BLaER1 treated with 17β-estradiol and CSF1 and Interleukin-3, amounts not matched to agents 10 nM and 100 nM (cell line): ENCODE measurements at regions not wholly inside any gene's neighbourhood (a gene's known extent, or its start where the extent isn't known, plus 50 kb on each side); places are given as distances from the start of the nearest gene placed in this dataset.
A peak's percentile ranks its signal among the peaks of the same experiment; 100 is the strongest.

Source experiments
- H3K27ac ChIP-seq, 11 experiments: shearing (Covaris generic); formaldehyde crosslinking; 2 replicates each; pipeline ENCODE4 v1.8.1; 2022
- H3K27me3 ChIP-seq, 11 experiments: shearing (Covaris generic); formaldehyde crosslinking; 2 replicates each; pipeline ENCODE4 v1.8.1; 2022
- H3K36me3 ChIP-seq, 11 experiments: shearing (Covaris generic); formaldehyde crosslinking; 2 replicates each; pipeline ENCODE4 v1.8.1; 2022
- H3K4me1 ChIP-seq, 10 experiments: shearing (Covaris generic); formaldehyde crosslinking; 2 replicates each; pipeline ENCODE4 v1.8.1; 2022
- H3K4me2 ChIP-seq, 11 experiments: shearing (Covaris generic); formaldehyde crosslinking; 2 replicates each; pipeline ENCODE4 v1.8.1; 2022
- H3K4me3 ChIP-seq, 10 experiments: shearing (Covaris generic); formaldehyde crosslinking; 2 replicates each; pipeline ENCODE4 v1.8.1; 2022
- H3K9ac ChIP-seq, 11 experiments: shearing (Covaris generic); formaldehyde crosslinking; 2 replicates each; pipeline ENCODE4 v1.8.1; 2022
- H3K9me3 ChIP-seq, 11 experiments: shearing (Covaris generic); formaldehyde crosslinking; replicated peaks in 1 of 11; 2 replicates each; pipeline ENCODE4 v1.8.1; 2022
- H4K20me1 ChIP-seq, 11 experiments: shearing (Covaris generic); formaldehyde crosslinking; 2 replicates each; pipeline ENCODE4 v1.8.1; 2022
- Cebpa-rat ChIP-seq, 11 experiments: shearing (Covaris generic); IDR thresholded peaks; 2 replicates each; pipeline ENCODE4 v1.8.1; 2022

DNA sequence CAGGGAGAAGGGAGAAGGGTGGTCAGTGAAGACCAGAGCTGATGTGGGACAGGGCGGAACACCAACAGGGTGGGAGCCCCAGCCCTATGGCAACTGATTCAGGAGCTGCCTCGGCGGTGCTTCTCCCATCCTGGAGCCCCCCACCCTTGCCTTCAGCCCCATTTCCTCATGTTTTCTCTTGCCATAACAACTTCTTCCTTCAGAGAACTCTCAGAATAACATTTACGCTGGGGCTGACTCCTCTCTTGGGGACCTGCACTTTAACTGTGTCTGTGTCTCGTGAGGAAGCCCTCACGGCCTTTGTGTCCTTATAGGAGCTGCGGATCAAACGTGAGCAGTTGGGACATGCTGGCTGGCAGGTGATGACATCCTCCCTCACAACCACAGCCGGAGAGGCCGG, 116.4 kb upstream of the SNTG2 start:
- no peak for TF ChIP-seq Cebpa-rat (IDR thresholded peaks at IDR 0.05)
- 0 out of 22 replicates have a peak, but pooled peaks cover 0 to 5% (median 0%) of the 10 kb centered on the region in 11 experiments for H3K9me3 ChIP-seq
- H3K4me2 ChIP-seq, result no peak overlapping the region
- no peaks in the 10 kb centered on the region for H3K27me3 ChIP-seq
- no peak overlapping the region for H3K27ac ChIP-seq
- H3K4me3 ChIP-seq, result no peak overlapping the region
- no peak overlapping the region for H3K9ac ChIP-seq
- no peaks in the 10 kb centered on the region for H3K36me3 ChIP-seq
- H4K20me1 ChIP-seq, result no peaks in the 10 kb centered on the region
- peaks cover 0 to 49% (median 11%) of the 10 kb centered on the region in 10 experiments; a peak in 10 of 20 replicates for H3K4me1 ChIP-seq

DNA sequence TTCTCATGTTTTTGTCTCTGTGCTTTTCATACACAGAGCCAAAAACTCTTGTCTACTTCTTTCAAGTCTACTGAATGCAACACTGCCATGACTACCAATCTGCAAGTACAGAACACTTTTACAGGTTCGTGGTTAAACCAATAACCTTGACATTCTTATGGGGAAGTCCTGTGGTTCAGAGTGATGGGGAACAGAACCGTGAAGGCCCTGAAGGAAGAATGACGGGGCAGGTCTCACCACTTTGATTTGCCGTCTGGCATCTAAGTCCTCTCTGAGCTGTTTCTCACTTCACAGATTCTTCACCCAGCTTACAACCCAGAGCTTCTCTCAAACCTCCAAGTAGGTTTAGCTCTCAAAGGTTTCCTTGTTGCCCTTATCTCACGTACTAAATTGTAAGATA, 117.5 kb upstream of the SNTG2 start:
- Histone ChIP-seq H3K36me3 (no peaks in the 10 kb centered on the region), H3K9me3 (no peaks in the 10 kb centered on the region), H4K20me1 (no peaks in the 10 kb centered on the region), H3K27ac (no peak overlapping the region), H3K27me3 (no peaks in the 10 kb centered on the region), H3K4me2 (peak overlapping the region in 4 of 11 experiments; percentile 10 to 57 (median 26); a peak in 4 of 22 replicates), H3K4me3 (no peak overlapping the region), H3K9ac (no peak overlapping the region), H3K4me1 (peaks cover 0 to 46% (median 10%) of the 10 kb centered on the region in 10 experiments; a peak in 10 of 20 replicates)
- TF ChIP-seq Cebpa-rat (IDR thresholded peaks at IDR 0.05), result no peak

DNA sequence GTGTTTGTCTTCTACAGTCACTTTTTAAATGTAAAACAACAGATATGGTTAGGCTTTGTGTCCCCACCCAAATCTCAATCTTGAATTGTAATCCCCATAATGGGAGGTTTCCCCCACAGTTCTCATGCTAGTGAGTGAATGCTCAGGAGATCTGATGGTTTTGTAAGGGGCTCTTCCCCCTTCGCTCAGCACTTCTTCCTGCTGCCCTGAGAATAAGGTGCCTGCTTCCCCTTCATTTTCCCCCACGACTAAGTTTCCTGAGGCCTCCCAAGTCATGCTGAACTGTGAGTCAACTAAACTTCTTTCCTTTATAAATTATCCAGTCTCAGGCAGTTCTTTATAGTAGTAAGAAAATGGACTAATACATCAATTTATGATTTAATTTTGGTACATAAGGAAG, 118.0 kb upstream of the SNTG2 start:
- no peaks in the 10 kb centered on the region for H4K20me1 ChIP-seq
- H3K4me1 ChIP-seq, result peaks cover 0 to 46% (median 10%) of the 10 kb centered on the region in 10 experiments; a peak in 10 of 20 replicates
- H3K9ac ChIP-seq, result no peak overlapping the region
- H3K9me3 ChIP-seq, result no peaks in the 10 kb centered on the region
- H3K27me3 ChIP-seq, result no peaks in the 10 kb centered on the region
- TF ChIP-seq Cebpa-rat (IDR thresholded peaks at IDR 0.05), result no peak
- peak overlapping the region in 4 of 11 experiments; percentile 2 to 57 (median 25); a peak in 3 of 22 replicates for H3K4me2 ChIP-seq
- no peak overlapping the region for H3K4me3 ChIP-seq
- no peaks in the 10 kb centered on the region for H3K36me3 ChIP-seq
- no peak overlapping the region for H3K27ac ChIP-seq

DNA sequence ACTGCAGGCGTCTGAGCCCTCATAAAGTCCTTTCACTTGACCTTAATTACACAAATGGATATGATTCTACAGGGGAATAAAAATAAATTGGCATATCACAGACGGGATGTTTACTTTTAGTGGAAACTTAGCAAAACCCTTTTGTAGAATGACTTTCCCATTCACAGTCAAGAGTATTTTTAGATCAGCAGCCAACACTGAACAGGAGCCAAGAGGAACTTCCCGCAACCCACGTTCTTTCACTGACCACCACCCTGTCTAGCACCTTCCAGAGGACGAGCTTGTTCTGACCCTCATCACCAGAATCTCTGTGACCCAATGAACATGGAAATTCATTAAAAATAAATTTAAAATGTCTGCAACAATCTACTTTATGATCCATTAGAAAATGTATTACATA, 119.0 kb upstream of the SNTG2 start:
- Histone ChIP-seq H3K4me3 (no peak overlapping the region), H3K27ac (no peak overlapping the region), H3K4me1 (peaks cover 0 to 46% (median 10%) of the 10 kb centered on the region in 10 experiments; a peak in 10 of 20 replicates), H3K27me3 (no peaks in the 10 kb centered on the region), H3K9me3 (no peaks in the 10 kb centered on the region), H3K4me2 (peak overlapping the region in 5 of 11 experiments; percentile 27 to 71 (median 57); a peak in 7 of 22 replicates), H3K36me3 (no peaks in the 10 kb centered on the region), H3K9ac (no peak overlapping the region), H4K20me1 (no peaks in the 10 kb centered on the region)
- TF ChIP-seq Cebpa-rat (IDR thresholded peaks at IDR 0.05), result no peak

DNA sequence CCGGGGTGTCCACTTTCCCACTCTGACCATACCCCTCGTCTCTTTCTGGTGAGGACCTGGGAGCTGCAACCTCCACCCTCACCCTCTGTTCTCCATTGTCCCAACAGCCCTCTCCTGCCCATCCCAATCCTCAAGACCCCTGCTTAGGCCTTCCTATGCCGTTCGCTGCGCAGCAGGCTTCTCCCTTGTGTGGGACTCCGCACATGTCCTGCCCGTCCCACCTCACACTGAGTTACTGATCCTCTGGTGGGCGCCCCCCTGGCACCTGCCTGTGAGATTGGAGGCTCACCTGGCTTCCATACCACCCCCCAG, 119.5 kb upstream of the SNTG2 start:
- H3K27me3 ChIP-seq, result no peaks in the 10 kb centered on the region

DNA sequence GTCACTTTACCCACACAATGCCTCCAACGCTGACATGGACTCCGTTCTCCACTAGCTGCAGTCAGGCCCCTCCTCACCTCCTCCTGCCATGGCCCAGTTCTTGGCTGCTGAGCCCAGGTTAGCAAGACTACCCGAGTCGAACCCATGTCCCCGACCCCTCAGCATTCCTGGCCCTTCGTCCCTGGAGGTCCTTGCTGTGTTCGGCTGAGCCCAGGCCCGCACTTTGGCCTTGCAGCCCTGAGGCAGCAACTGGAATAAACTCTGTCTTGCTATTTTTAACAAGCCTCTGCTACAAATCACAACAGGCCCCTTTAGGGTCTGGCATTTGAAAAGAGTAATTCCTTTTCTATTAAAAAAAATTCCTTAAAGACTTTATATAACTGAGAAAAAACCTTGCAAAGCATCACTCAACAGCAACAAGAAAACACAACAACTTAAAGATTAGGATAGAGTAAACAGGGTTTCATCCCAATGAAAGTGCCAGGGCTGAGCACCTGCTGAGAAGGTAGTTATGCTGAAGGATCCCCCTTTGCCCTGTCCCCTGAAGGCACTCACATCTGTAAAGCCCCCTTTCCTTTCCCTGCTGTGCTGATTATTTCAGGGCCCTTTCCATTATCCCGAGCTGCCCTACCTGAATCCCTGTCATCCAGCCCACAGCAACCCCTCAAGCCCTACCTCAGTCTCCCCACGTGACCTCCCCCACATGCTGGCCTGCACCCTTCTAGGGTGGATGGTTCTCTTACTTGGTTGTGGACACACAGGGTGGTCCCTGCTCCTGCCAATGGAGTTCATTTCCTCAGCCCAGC, 120.0 kb upstream of the SNTG2 start:
- Histone ChIP-seq H4K20me1 (no peaks in the 10 kb centered on the region), H3K36me3 (no peaks in the 10 kb centered on the region), H3K27me3 (no peaks in the 10 kb centered on the region), H3K4me1 (peaks cover 0 to 46% (median 10%) of the 10 kb centered on the region in 10 experiments; a peak in 10 of 20 replicates), H3K4me3 (no peak overlapping the region), H3K4me2 (peak overlapping the region in 5 of 11 experiments; percentile 57 to 73 (median 65); a peak in 10 of 22 replicates), H3K27ac (no peak overlapping the region), H3K9ac (no peak overlapping the region), H3K9me3 (no peaks in the 10 kb centered on the region)
- no peak for TF ChIP-seq Cebpa-rat (IDR thresholded peaks at IDR 0.05)

More for the DNA sequence above, 119.5 kb upstream of the SNTG2 start:
- Histone ChIP-seq H3K36me3 (no peaks in the 10 kb centered on the region), H4K20me1 (no peaks in the 10 kb centered on the region), H3K9me3 (no peaks in the 10 kb centered on the region), H3K4me2 (peak overlapping the region in 5 of 11 experiments; percentile 27 to 71 (median 57); a peak in 7 of 22 replicates), H3K4me3 (no peak overlapping the region), H3K9ac (no peak overlapping the region), H3K27ac (no peak overlapping the region), H3K4me1 (peaks cover 0 to 46% (median 10%) of the 10 kb centered on the region in 10 experiments; a peak in 10 of 20 replicates)
- TF ChIP-seq Cebpa-rat (IDR thresholded peaks at IDR 0.05), result no peak

DNA sequence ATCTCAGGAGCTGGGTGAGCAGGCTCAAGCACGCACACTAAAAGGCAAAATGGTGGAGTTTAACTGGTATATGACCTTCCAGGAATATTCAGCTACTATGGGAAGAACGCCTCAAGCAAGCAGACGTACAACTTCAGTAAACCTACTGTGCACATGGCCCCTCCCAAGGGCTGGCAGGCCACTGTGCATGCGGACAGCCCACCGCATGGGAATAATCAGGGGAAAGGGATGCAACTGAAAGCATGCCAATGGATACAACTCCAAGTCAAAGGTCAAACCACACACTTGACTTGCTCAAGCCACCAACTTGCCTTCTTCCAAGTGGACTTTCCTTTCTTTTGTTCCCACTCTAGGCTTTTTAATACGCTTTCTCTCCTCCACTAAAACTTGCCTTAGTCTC, 121.6 kb upstream of the SNTG2 start:
- Histone ChIP-seq H3K27me3 (no peaks in the 10 kb centered on the region), H3K9me3 (no peaks in the 10 kb centered on the region), H3K27ac (no peak overlapping the region), H3K9ac (no peak overlapping the region), H3K36me3 (no peaks in the 10 kb centered on the region), H3K4me2 (peak overlapping the region in 5 of 11 experiments; percentile 57 to 73 (median 65); a peak in 7 of 22 replicates), H3K4me1 (peaks cover 0 to 46% (median 10%) of the 10 kb centered on the region in 10 experiments; a peak in 10 of 20 replicates), H4K20me1 (no peaks in the 10 kb centered on the region), H3K4me3 (no peak overlapping the region)
- TF ChIP-seq Cebpa-rat (IDR thresholded peaks at IDR 0.05), result no peak

DNA sequence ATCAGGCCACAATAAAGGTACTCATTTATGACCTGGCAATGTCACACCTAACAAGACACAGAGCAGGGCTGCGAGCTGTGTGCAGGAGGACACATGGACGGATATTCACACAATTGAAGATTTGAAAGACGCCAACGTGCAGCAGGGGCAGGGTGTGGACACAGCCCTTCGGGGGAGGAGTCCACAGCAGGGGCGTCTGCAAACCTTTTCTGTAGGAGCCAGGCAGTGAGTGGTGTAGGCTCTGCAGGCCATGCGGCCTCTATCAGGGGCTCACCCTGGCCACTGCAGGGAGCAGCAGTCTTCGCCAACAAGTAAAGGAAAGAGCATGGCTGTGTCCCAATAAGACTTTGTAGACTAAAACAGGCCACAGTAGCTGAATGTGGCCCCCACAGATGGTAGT, 125.7 kb upstream of the SNTG2 start:
- H3K27me3 ChIP-seq, result no peaks in the 10 kb centered on the region
- no peaks in the 10 kb centered on the region for H3K9me3 ChIP-seq
- no peak overlapping the region for H3K27ac ChIP-seq
- no peaks in the 10 kb centered on the region for H4K20me1 ChIP-seq
- TF ChIP-seq Cebpa-rat (IDR thresholded peaks at IDR 0.05), result no peak
- no peak overlapping the region for H3K9ac ChIP-seq
- H3K4me1 ChIP-seq, result peaks cover 0 to 9% (median 3%) of the 10 kb centered on the region in 10 experiments; a peak in 10 of 20 replicates
- H3K4me2 ChIP-seq, result no peak overlapping the region
- no peaks in the 10 kb centered on the region for H3K36me3 ChIP-seq
- H3K4me3 ChIP-seq, result no peak overlapping the region

DNA sequence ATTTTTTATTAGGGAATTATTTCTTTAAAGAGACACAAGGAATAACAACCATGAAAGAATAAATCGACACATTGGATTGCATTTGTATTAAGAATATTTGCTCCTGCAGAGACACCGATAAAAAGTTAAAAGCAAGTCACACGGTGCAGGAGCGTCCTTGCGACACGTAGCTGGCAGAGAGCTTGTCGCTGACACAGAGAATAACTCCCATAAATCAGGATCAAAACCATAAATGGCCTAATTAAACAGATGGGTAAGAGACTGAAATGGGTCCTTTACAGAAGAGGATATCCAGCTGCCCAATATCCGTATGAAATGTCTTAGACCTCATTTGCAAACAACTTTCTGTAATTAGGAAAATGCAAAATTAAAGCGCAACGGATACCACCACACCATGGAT, 126.1 kb upstream of the SNTG2 start:
- no peak for TF ChIP-seq Cebpa-rat (IDR thresholded peaks at IDR 0.05)
- Histone ChIP-seq H3K4me1 (peaks cover 0 to 5% (median 1%) of the 10 kb centered on the region in 10 experiments; a peak in 9 of 20 replicates), H4K20me1 (no peaks in the 10 kb centered on the region), H3K27me3 (no peaks in the 10 kb centered on the region), H3K9me3 (no peaks in the 10 kb centered on the region), H3K27ac (no peak overlapping the region), H3K4me3 (no peak overlapping the region), H3K4me2 (no peak overlapping the region), H3K9ac (no peak overlapping the region), H3K36me3 (no peaks in the 10 kb centered on the region)

DNA sequence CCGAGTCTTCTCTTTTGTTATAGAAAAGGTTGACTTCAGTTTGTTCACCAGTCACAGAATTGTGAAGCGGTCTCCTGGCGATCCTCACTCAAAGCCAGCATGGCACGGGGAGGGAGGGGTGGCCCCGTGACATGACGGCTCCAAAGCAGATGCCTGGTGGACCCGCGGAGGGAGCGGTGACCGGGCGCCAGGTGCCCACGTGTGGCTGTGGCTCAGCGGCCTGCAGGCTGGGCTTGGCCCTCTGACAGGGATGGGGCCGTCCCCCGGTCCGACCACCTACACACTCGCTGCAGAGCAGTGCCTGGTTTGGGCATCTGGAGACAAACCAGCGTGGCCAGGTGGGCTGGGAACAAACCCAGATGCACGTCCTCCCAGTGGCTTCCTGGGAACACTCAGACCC, 129.1 kb upstream of the SNTG2 start:
- no peak overlapping the region for H3K4me2 ChIP-seq
- no peaks in the 10 kb centered on the region for H3K4me1 ChIP-seq
- H3K4me3 ChIP-seq, result no peak overlapping the region
- no peak for TF ChIP-seq Cebpa-rat (IDR thresholded peaks at IDR 0.05)
- no peaks in the 10 kb centered on the region for H3K36me3 ChIP-seq
- no peak overlapping the region for H3K9ac ChIP-seq
- no peaks in the 10 kb centered on the region for H3K27me3 ChIP-seq
- no peak overlapping the region for H3K27ac ChIP-seq
- no peaks in the 10 kb centered on the region for H3K9me3 ChIP-seq
- no peaks in the 10 kb centered on the region for H4K20me1 ChIP-seq
